GM19452 (cell line): ENCODE measurements at regions not wholly inside any gene's neighbourhood (a gene's known extent, or its start where the extent isn't known, plus 50 kb on each side); places are given as distances from the start of the nearest gene placed in this dataset.
"Not testable (repeated sequence)": the region's sequence is repeated elsewhere in the genome, so short reads cannot be mapped to it uniquely, and the experiment has no call there.

Experiments used
- ATAC-seq: cut with Tn5 transposase; IDR thresholded peaks from one replicate; pipeline ENCODE4 v1.9.1; 2021; ENCODE audit not compliant: unreplicated experiment

DNA sequence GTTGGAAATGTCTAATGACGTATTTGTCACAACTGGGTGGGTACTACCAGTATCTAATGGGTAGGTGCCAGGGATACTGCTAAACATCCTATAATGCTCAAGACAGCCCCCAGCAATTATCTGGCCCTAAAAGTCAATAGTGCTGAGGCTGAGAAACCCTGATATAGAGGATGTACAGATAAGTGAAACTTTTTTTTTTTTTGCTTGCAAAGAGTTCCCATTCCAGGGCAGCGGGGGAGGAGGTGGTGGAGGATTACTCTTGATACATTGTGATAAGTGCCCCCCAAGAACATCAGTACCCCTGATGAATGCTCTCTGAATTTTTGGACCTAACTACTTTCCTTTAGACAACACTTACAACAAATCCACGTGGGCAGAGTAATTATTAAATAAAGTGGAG lies 329.7 kb upstream of the SPRED2 start:
- no peak for ATAC-seq

DNA sequence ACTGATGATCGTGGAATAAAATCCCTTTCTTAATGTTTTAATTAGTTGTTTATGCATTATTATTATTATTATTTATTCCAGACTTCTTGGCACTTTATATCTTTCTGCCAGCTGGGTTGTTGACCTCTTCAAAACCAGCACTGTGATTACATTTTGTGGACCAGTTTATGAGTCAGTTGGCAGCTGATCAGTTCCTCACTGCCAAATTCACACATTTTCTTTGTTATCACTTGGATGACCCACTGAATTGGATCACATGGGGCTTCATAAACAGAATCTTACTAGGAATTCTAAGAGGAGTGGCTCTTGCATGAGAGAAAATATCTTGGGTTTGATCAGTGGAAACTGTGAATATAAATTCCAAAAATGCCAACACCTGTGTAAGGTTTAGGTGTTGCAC lies 321.8 kb upstream of the SPRED2 start:
- ATAC-seq = no peak

DNA sequence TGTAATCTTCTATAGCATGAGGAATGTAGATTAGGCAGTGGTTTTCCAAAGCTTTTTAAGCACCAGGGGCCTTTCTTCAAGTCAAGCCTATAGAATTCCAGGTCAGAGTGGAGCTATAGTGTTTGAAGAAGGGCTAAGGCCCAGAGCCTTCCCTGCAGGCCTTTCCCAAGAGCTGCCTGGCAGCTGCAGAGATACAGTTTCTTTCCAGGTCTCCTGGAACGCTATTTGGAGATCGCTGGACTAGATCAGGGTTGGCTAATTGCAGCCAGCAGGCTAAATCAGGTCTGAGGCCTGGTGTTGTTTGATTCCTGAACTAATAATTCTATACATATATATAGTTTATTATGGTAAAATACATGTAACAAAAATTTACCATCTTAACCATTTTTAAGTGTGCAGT lies 319.0 kb upstream of the SPRED2 start:
- ATAC-seq = no peak

DNA sequence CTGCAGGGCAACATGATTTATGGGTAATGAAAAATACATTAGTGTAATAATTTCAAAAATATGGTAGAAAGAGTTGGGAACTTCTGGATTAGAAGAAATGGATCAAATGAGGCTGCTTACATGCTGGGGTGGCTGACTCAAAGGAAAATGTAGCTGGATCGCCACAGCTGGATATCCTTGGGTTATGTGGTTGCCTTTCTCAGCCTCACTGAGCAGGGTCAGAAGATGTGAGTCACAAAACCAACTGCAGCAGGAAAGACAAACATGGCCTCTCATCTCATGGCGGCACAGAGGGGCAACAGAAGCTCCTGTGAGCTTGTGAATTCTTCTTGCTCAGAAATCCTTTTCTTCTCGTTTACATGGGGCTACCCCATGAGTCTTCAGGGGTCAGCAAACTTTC lies 317.1 kb upstream of the SPRED2 start:
- no peak for ATAC-seq

DNA sequence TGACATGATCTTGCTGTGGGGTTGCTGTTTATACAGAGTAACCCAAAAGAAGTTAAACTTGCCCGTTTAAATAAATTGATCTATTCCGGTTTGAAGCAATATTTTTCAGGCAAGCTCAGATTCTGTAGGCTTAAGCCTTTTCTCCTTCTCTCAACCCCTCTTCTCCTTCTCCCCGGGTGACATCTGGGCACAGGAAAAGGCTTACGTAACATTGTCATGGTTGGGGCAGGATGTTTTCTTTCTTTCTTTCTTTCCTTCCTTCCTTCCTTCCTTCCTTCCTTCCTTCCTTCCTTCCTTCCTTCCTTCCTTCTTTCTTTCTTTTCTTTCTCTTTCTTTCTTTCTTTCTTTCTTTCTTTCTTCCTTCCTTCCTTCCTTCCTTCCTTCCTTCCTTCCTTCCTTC lies 315.5 kb upstream of the SPRED2 start:
- not testable (repeated sequence) for ATAC-seq

DNA sequence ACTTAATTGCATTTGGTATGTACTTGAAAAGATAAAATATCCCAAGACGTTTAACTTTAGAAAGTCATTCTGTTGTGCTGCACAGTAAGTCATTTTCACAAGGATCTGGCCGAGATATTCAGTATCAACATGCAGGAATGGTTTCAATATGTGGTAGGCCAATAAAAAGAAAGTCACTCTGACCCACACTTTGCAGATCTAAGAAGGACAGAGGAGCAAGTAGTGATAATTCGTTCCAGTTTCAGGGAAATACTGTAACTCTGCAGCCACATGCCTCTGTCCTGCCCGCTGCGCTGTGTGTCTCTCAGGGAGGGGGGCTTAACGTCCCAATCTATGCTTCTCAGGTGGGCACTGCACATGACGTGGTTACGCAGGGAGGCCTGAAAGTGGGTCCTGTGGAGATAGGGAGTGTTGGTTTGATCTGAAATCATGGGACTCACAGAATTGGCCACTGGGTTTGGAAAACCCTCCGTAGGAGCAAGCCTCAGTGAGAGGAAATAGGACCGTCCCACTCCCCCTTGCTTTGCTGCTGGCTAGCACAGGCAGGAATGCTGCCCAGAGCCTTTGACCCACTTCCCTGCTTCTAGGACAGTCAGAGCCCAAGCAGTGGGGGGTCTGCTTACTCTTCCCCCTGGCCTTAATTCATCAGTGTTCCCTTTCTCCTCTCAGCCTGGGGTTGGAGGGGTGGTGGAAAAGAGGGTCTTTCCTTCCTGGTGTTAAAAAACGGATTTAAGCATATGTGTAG lies 314.7 kb upstream of the SPRED2 start:
- no peak for ATAC-seq

DNA sequence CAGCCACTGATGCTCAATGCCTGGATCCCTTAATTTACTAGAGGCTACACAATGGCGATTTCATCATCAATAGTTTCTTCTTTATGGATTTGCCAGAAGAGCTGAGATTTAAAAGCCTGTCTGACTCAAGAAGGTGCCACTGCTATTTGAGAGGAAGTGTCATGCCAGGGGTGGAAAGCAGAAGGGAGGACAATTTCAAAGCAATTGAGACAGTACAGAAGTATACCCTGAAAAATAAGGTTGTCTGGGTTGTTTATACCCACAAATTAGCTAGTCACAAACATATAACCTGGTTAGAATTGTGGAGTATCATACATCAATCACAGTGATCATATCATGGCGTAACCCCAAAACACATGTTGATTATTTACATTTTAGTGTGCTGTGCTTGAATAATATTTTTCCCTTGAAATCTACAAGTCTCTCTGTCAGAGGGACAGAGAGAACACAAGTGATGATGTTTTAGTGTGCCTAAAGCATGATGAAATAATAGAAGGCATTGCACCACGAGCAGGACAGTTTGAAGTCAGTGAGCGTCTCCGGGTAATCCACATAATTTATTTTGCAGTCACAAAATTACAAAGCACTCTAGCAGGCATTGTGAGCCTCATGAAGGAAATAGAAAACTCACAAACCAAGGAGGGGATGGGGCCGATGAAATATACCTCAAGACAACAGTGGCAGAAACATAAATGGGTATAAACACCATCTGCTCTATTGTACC lies 312.2 kb upstream of the SPRED2 start:
- no peak for ATAC-seq

DNA sequence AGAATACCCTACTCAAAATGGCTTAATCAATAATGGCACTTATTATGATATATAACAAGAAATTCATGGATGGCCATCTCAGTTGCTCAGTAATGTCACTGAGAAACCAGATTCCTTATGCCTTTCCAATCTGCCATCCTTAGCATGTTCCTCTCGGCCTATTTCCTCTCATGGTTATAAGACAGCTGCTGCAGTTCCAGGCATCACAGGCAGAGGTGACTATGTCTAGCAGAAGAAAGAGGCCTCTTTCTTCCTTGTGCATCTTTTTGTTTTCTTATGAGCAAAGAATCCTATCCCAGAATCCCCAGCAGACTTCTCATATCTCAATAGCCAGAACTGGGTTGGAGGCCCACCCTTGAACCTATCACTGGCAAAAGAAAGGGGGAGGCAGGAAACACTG lies 310.6 kb upstream of the SPRED2 start:
- no peak for ATAC-seq

DNA sequence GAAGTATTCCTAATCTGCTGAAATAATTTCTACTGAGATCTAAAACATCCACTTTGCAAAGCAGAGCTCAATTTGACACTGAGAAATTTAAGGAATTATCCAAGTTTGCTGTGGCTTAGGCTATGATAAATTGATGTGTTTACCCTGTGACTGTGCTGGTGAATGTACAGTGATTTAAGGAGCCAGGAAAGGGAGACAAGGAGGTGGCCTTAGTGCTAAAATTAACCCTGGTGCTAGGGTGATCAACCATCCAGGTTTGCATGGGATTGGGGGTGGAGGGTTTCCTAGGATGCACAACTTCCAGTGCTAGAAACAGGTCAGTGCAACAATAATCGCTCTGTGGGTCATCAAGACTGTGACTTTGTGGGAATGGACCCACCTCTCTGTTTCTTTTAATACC lies 307.5 kb upstream of the SPRED2 start:
- no peak for ATAC-seq

DNA sequence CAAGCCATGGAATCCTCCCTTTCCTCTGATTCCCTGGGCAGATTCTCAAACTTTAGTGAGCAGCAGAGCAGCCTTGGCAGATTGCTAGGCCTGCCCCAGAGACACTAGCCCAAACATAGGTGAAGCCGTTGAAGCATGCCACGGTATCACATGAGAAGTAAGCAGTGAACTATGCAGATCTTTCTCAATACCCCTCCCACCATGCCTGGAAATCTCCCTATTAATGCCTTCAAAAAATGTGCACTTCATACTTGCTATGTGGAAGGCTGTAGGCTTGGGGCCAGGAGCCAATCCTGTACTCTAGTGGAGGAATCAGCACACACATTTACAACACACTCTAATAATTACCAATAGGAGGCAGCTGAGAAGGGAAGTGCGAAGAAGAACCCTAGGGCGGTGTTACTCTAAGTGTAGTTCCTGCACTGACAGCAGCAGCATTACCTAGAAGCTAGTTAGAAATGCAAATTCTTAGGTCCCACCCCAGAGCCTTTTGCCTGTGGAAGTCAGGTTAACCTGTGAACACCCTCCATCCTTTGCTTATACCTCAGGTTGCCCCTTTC lies 305.1 kb upstream of the SPRED2 start:
- ATAC-seq = no peak

DNA sequence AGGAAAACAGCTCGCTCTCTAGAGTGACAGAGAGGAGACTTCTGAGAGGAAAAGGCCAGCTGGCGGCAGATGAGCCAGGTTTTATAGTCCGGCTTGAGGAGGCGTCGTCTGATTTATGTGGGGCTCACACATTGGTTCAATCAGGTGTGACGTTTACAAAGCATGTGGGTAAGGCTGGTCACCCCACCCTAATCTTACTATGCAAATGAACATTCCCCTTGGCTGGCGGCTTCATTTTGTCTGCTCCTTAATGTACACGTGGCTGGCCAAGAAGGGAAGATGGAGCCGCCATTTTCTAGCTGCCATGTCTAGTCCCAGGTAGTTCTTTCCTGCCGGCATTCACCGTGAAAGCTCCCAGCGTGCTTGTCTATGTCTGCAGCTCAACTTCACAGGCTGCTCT lies 299.1 kb upstream of the SPRED2 start:
- ATAC-seq = no peak

DNA sequence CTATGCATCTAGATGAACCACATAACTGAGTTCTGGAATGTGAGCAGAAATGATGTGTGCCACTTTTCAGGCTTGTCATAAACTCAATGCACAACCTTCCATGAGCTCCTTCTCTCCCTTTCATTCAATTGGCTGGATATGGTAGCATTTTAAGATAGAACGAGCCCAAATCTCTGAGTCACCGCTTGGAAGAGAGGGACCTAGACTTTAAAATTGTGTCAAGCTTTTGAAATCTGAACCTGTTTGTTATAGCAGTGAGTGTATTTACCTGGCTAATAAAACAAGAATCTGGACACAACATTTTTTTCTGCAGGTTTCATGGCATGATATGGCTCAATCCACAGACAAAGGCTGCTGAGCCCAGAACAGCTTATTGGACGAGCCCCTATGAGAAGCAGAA lies 297.8 kb upstream of the SPRED2 start:
- ATAC-seq = no peak

DNA sequence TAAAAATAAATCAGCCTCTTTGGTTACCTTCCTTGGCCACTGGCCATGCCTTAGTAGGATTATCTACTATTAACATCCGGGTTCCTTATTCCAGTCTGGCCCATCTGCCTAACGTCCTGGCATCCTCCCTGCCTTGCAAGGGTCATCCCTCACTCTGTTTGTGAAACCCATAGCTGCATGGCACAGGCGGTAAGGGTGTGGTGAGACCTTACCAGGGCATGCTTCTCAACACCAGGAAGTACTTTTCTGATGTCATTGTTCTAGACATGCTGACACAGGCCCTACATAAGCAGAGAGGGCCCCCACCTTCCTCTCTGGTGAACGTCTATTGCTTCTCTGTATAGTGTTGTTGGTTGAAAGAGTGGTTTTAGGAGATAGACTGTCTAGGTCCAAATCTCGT lies 296.8 kb upstream of the SPRED2 start:
- ATAC-seq = no peak

DNA sequence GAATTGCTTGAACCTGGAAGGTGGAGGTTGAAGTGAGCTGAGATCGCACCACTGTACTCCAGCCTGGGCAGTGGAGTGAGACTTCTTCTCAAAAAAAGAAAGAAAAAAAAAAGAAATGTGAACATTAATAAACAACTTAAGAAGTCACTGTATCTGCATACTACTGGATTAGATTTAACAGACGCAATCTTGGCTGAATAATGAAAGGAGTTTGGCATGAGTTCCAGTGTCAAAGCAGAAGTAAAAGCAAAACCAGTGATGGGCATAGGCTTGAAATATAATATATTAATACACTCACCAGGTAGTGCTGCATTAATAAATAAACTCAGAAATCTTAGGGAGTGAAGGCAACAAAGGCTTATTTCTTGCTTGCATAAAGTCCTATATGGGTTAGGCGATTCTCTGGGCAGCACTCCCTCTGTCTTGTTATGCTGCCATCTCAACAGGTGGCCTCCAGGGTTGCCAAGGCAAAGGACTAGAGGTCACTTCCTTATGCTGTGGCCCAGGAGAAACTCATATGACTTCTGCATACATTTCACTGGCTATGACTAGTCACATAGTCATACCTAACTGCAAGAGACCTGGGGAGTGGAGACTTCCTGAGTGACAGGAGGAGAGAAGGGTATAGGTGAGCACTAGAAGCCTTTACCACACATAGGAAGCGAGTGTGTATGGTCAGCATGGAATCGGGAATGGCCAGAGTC lies 296.2 kb upstream of the SPRED2 start:
- ATAC-seq = no peak

DNA sequence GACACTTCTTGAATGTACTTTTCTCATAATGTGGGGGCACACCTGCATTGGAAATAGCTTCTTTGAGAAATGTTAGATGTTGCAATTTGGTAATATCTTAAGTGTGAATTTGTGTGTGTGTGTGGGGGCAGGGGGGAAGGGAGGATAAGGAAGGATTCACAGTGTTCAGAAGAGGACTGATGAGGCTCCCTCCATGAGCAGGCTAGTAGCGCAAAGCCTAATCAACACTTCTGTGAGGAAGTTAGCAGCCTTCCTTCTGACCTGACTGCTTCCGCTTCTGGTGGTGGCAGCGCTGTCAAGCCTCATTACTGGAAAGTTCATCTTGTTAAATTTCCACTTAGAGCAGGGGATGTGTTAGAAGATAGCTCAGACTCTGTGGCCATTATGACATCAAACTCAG lies 295.4 kb upstream of the SPRED2 start:
- ATAC-seq = no peak

DNA sequence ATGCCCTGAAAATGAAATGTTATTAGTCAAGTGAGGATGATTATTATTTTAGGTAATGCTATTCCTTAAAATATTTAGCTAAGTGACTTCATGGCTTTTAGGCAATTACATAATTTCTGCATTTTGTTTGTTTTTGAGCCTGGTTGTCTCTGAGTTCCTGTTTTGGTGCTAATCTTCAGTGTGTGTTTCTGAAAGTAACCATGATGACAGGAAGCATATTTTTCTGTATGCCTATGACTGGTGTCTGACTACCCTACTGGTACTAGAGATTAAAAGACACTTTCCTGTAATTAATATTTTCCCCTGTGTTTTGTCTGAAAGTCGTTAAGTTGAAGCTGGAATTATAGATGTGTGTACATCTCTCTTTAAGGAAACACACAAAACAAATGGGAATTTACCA lies 295.0 kb upstream of the SPRED2 start:
- ATAC-seq = no peak

DNA sequence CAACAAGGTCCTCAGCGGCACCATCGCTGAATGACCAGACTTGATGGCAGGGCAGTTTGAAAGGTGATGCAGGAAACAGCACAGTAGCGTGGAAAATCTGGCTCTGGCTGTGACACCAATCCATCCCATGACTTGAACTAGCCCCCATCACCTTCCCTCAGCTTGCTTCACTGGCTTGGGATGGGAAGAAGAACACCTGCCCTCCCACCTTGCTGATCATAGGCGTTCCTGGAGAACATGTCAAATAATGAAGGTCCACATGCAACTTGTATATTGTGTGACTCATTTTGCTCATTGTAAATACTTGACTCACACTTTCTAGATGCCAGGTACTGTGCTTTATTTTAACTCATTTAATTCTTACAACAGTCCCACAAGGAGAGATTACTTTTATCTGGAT lies 292.4 kb upstream of the SPRED2 start:
- ATAC-seq = no peak

DNA sequence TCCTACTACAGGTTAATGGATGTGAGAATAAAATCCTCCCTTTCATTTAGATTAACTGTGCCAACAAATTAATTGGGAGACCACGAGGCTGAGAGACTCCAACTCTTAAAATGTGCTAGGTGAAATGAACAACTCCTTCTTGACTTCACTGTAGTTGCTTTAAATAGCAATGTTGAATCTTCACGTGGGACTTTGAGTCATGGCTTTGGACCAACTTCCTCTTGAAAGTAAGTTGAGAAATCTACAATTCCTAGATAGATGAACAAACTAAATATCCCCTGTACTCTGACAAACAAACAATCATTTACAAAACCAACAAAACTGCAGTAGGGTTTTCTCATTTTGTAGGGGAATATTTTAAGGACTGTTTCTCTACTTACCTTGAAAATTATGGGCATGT lies 291.9 kb upstream of the SPRED2 start:
- no peak for ATAC-seq

DNA sequence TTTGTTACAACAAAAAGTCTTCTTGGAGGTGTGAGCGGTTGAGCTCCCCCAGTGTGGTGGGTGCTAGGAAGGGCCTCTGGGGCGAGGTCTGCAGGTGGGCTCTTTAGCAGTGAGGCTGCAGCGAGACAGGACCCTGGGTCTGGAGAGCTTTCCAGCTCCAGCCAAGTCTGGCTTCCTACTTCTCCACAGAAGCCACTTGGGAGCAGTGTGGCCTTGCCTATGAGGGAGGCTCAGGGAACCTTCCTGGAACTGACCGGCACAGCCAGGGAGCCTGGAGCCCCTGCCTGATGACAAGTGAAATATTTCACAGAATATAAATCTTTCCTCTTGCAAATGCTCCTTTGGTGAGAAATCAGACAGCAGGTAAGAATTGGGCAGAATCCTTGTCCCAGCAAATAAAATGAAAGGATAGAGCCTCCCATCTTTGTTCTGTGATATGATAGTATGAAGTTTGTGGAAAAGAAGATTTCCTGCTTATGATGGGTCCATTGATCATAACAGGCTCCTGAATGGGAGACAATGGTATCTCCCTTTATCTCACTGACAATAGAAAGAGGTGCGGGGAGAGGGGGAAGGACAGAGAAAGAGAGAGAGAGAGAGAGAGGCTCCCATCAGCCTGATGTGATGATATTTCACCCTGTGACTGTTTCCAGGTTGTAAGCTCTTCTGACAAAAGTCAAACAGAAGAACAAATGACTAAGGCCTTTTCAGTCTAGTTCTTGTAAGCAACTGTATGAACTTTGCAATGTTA lies 289.8 kb upstream of the SPRED2 start:
- ATAC-seq = no peak

DNA sequence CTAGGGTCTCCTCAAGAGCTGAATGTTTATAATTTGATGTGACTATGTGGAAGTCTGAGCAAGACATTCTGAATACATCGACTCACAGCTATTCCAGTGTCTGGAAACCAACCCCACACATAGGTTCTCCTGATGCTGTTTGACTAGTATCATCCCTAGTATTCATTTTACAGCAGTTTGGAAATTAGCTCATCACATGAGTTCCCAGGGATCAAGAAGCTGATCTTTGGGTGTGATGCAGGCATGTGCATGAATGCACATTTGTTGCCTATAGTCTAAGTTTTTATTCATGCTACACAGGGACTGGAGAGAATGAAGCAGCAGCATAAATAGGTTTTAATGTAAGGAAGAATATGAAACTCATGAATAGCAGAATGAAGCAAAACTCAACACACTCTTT lies 284.3 kb upstream of the SPRED2 start:
- no peak for ATAC-seq

DNA sequence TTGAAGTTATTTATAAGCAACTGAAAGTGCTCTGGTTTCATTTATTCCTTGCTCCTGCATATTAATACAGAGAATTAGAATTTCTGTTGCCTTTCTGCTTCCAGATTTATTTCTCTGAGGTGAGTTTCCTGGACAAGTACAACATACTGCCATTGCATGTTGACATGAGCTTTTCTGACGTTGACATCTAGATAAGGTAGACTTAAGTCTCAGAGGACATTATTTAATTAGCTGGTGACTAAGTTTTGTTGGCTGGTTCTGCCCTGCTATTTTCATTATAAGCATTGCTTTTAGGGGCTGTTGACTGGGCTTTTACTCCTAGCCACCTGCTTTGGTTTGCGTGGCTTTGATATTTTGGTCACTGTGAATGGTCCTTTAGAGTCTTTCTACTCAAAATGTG lies 282.9 kb upstream of the SPRED2 start:
- no peak for ATAC-seq
